ENCODE measurements at regions not wholly inside any gene's neighbourhood (a gene's known extent, or its start where the extent isn't known, plus 50 kb on each side); places are given as distances from the start of the nearest gene placed in this dataset.

- no peaks in the 10 kb centered on the region for H3K4me1 Mint-ChIP-seq (ENCODE audit: low read depth, unreplicated experiment)
- Histone ChIP-seq H3K9ac (ENCODE audit: low read length) (no peak overlapping the region), H3K27ac (ENCODE audit: low read depth, low read length) (no peak overlapping the region), H4K20me1 (ENCODE audit: insufficient read depth, low read length) (no peaks in the 10 kb centered on the region), H3K4me1 (ENCODE audit: insufficient read depth, low read length) (no peaks in the 10 kb centered on the region), H3K4me2 (ENCODE audit: low read length) (no peak overlapping the region), H3K79me2 (ENCODE audit: insufficient read depth, low read length) (no peaks in the 10 kb centered on the region), H3K4me3 (ENCODE audit: insufficient read depth, low read depth, low read length) (no peak overlapping the region), H3K36me3 (ENCODE audit: insufficient read depth, low read length) (no peaks in the 10 kb centered on the region), H3K9me3 (ENCODE audit: insufficient read depth, low read depth, low read length) (no peaks in the 10 kb centered on the region), H2AFZ (ENCODE audit: low read depth, low read length) (no peak overlapping the region), H3K27me3 (ENCODE audit: insufficient read depth, low read length) (no peaks in the 10 kb centered on the region)
- no peak for FAIRE-seq
- DNase-seq (ENCODE audit: low read depth) = no peak
- TF ChIP-seq EZH2 (IDR thresholded peaks at IDR 0.05; ENCODE audit: insufficient read depth, low read length) = no peak
- no peak for TF ChIP-seq CTCF (IDR thresholded peaks at IDR 0.05; ENCODE audit: insufficient read depth, low read depth, low read length)
- H3K4me3 Mint-ChIP-seq (ENCODE audit: unreplicated experiment) = no peak overlapping the region
- H3K9me3 Mint-ChIP-seq (ENCODE audit: unreplicated experiment) = no peaks in the 10 kb centered on the region
- no peaks in the 10 kb centered on the region for H3K27me3 Mint-ChIP-seq (ENCODE audit: low read depth, unreplicated experiment)
- no peak overlapping the region for H3K27ac Mint-ChIP-seq (ENCODE audit: unreplicated experiment)
- no peaks in the 10 kb centered on the region for H3K36me3 Mint-ChIP-seq (ENCODE audit: low read depth, unreplicated experiment)
Observed at GRCh38 chr3:182440101-182440500, 353.2 kb upstream of the ATP11B start.

- H3K27me3 Mint-ChIP-seq (ENCODE audit: low read depth, unreplicated experiment) = no peaks in the 10 kb centered on the region
- Histone ChIP-seq H2AFZ (ENCODE audit: low read depth, low read length) (no peak overlapping the region), H3K79me2 (ENCODE audit: insufficient read depth, low read length) (no peaks in the 10 kb centered on the region), H3K4me1 (ENCODE audit: insufficient read depth, low read length) (no peaks in the 10 kb centered on the region), H3K9me3 (ENCODE audit: insufficient read depth, low read depth, low read length) (no peaks in the 10 kb centered on the region), H3K9ac (ENCODE audit: low read length) (no peak overlapping the region), H3K4me2 (ENCODE audit: low read length) (no peak overlapping the region), H4K20me1 (ENCODE audit: insufficient read depth, low read length) (no peaks in the 10 kb centered on the region), H3K4me3 (ENCODE audit: insufficient read depth, low read depth, low read length) (no peak overlapping the region), H3K36me3 (ENCODE audit: insufficient read depth, low read length) (no peaks in the 10 kb centered on the region), H3K27me3 (ENCODE audit: insufficient read depth, low read length) (no peaks in the 10 kb centered on the region), H3K27ac (ENCODE audit: low read depth, low read length) (no peak overlapping the region)
- TF ChIP-seq EZH2 (IDR thresholded peaks at IDR 0.05; ENCODE audit: insufficient read depth, low read length) = no peak
- no peak for TF ChIP-seq CTCF (IDR thresholded peaks at IDR 0.05; ENCODE audit: insufficient read depth, low read depth, low read length)
- DNase-seq (ENCODE audit: low read depth) (no peak), FAIRE-seq (no peak)
- H3K9me3 Mint-ChIP-seq (ENCODE audit: unreplicated experiment) = no peaks in the 10 kb centered on the region
- H3K4me1 Mint-ChIP-seq (ENCODE audit: low read depth, unreplicated experiment) = no peaks in the 10 kb centered on the region
- H3K4me3 Mint-ChIP-seq (ENCODE audit: unreplicated experiment) = no peak overlapping the region
- no peak overlapping the region for H3K27ac Mint-ChIP-seq (ENCODE audit: unreplicated experiment)
- H3K36me3 Mint-ChIP-seq (ENCODE audit: low read depth, unreplicated experiment) = no peaks in the 10 kb centered on the region
Observed at GRCh38 chr3:182445576-182445975, 347.7 kb upstream of the ATP11B start.

GRCh38 chr3:182450942-182451787, 342.1 kb upstream of the ATP11B start:
- DNase-seq (ENCODE audit: low read depth) (no peak), FAIRE-seq (no peak)
- Mint-ChIP-seq H3K36me3 (ENCODE audit: low read depth, unreplicated experiment) (no peaks in the 10 kb centered on the region), H3K27me3 (ENCODE audit: low read depth, unreplicated experiment) (no peaks in the 10 kb centered on the region), H3K27ac (ENCODE audit: unreplicated experiment) (no peak overlapping the region), H3K9me3 (ENCODE audit: unreplicated experiment) (peaks cover 6% of the 10 kb centered on the region), H3K4me1 (ENCODE audit: low read depth, unreplicated experiment) (no peaks in the 10 kb centered on the region), H3K4me3 (ENCODE audit: unreplicated experiment) (no peak overlapping the region)
- TF ChIP-seq EZH2 (IDR thresholded peaks at IDR 0.05; ENCODE audit: insufficient read depth, low read length) = no peak
- no peak for TF ChIP-seq CTCF (IDR thresholded peaks at IDR 0.05; ENCODE audit: insufficient read depth, low read depth, low read length)
- Histone ChIP-seq H2AFZ (ENCODE audit: low read depth, low read length) (no peak overlapping the region), H3K36me3 (ENCODE audit: insufficient read depth, low read length) (no peaks in the 10 kb centered on the region), H3K4me3 (ENCODE audit: insufficient read depth, low read depth, low read length) (no peak overlapping the region), H3K9me3 (ENCODE audit: insufficient read depth, low read depth, low read length) (no peaks in the 10 kb centered on the region), H3K4me2 (ENCODE audit: low read length) (no peak overlapping the region), H3K4me1 (ENCODE audit: insufficient read depth, low read length) (no peaks in the 10 kb centered on the region), H3K27me3 (ENCODE audit: insufficient read depth, low read length) (no peaks in the 10 kb centered on the region), H3K79me2 (ENCODE audit: insufficient read depth, low read length) (no peaks in the 10 kb centered on the region), H3K9ac (ENCODE audit: low read length) (no peak overlapping the region), H3K27ac (ENCODE audit: low read depth, low read length) (no peak overlapping the region), H4K20me1 (ENCODE audit: insufficient read depth, low read length) (no peaks in the 10 kb centered on the region)

Data from astrocyte (in vitro differentiated cells and primary cell).